ENCODE measurements at regions not wholly inside any gene's neighbourhood (a gene's known extent, or its start where the extent isn't known, plus 50 kb on each side); places are given as distances from the start of the nearest gene placed in this dataset.

GRCh38 chr13:40101708-40102359 is 446.4 kb downstream of the COG6 start:
- no peak for DNase-seq (ENCODE audit: low read depth in 3 of 3, low spot score in 2 of 3)

GRCh38 chr13:40102360-40102727 is 446.9 kb downstream of the COG6 start:
- DNase-seq (ENCODE audit: low read depth in 3 of 3, low spot score in 2 of 3) = no peak

GRCh38 chr13:40102854-40103253 is 447.4 kb downstream of the COG6 start:
- no peak for DNase-seq (ENCODE audit: low read depth in 3 of 3, low spot score in 2 of 3)

- no peak for DNase-seq (ENCODE audit: low read depth in 3 of 3, low spot score in 2 of 3)
Measured at GRCh38 chr13:40103864-40104263, 448.4 kb downstream of the COG6 start.

- DNase-seq (ENCODE audit: low read depth in 3 of 3, low spot score in 2 of 3) = no peak
Measured at GRCh38 chr13:40105231-40105630, 449.8 kb downstream of the COG6 start.

- DNase-seq (ENCODE audit: low read depth in 3 of 3, low spot score in 2 of 3) = no peak
Measured at GRCh38 chr13:40109351-40109844, 453.9 kb downstream of the COG6 start.

GRCh38 chr13:40113643-40114304 is 458.3 kb downstream of the COG6 start:
- no peak for DNase-seq (ENCODE audit: low read depth in 3 of 3, low spot score in 2 of 3)

- no peak for DNase-seq (ENCODE audit: low read depth in 3 of 3, low spot score in 2 of 3)
Measured at GRCh38 chr13:40114305-40114896, 458.9 kb downstream of the COG6 start.

GRCh38 chr13:40115426-40115825 is 460.0 kb downstream of the COG6 start:
- DNase-seq (ENCODE audit: low read depth in 3 of 3, low spot score in 2 of 3) = no peak

GRCh38 chr13:40116008-40116407 is 460.5 kb downstream of the COG6 start:
- no peak for DNase-seq (ENCODE audit: low read depth in 3 of 3, low spot score in 2 of 3)

- no peak for DNase-seq (ENCODE audit: low read depth in 3 of 3, low spot score in 2 of 3)
Measured at GRCh38 chr13:40118337-40118736, 462.9 kb downstream of the COG6 start.

- no peak for DNase-seq (ENCODE audit: low read depth in 3 of 3, low spot score in 2 of 3)
Measured at GRCh38 chr13:40119852-40120251, 464.4 kb downstream of the COG6 start.

- DNase-seq (ENCODE audit: low read depth in 3 of 3, low spot score in 2 of 3) = no peak
Measured at GRCh38 chr13:40120288-40120687, 464.8 kb downstream of the COG6 start.

- DNase-seq (ENCODE audit: low read depth in 3 of 3, low spot score in 2 of 3) = no peak
Measured at GRCh38 chr13:40120781-40121180, 465.3 kb downstream of the COG6 start.

- DNase-seq (ENCODE audit: low read depth in 3 of 3, low spot score in 2 of 3) = no peak
Measured at GRCh38 chr13:40121722-40122121, 466.3 kb downstream of the COG6 start.

GRCh38 chr13:40123962-40124632 is 468.6 kb downstream of the COG6 start:
- DNase-seq (ENCODE audit: low read depth in 3 of 3, low spot score in 2 of 3) = no peak

GRCh38 chr13:40124633-40125015 is 469.2 kb downstream of the COG6 start:
- DNase-seq (ENCODE audit: low read depth in 3 of 3, low spot score in 2 of 3) = no peak

GRCh38 chr13:40125336-40125735 is 469.9 kb downstream of the COG6 start:
- no peak for DNase-seq (ENCODE audit: low read depth in 3 of 3, low spot score in 2 of 3)

- DNase-seq (ENCODE audit: low read depth in 3 of 3, low spot score in 2 of 3) = no peak
Measured at GRCh38 chr13:40126306-40127085, 471.0 kb downstream of the COG6 start.

GRCh38 chr13:40127476-40127875 is 472.0 kb downstream of the COG6 start:
- no peak for DNase-seq (ENCODE audit: low read depth in 3 of 3, low spot score in 2 of 3)

GRCh38 chr13:40127925-40128324 is 472.5 kb downstream of the COG6 start:
- DNase-seq (ENCODE audit: low read depth in 3 of 3, low spot score in 2 of 3) = no peak
